ENCODE measurements at regions not wholly inside any gene's neighbourhood (a gene's known extent, or its start where the extent isn't known, plus 50 kb on each side); places are given as distances from the start of the nearest gene placed in this dataset.

GRCh38 chr2:41736105-41736567, 311.7 kb upstream of the PKDCC start:
- DNase-seq, result no peak

GRCh38 chr2:41736586-41736985, 311.2 kb upstream of the PKDCC start:
- no peak for DNase-seq

- no peak for DNase-seq
Measured at GRCh38 chr2:41737888-41738287, 309.9 kb upstream of the PKDCC start.

GRCh38 chr2:41741951-41742595, 305.7 kb upstream of the PKDCC start:
- no peak for DNase-seq

- no peak for DNase-seq
Measured at GRCh38 chr2:41743324-41743723, 304.5 kb upstream of the PKDCC start.

GRCh38 chr2:41750829-41751228, 297.0 kb upstream of the PKDCC start:
- no peak for DNase-seq

- DNase-seq, result no peak
Measured at GRCh38 chr2:41759880-41760279, 287.9 kb upstream of the PKDCC start.

- DNase-seq, result peak; percentile 58
Measured at GRCh38 chr2:41763141-41763540, 284.7 kb upstream of the PKDCC start.

GRCh38 chr2:41764131-41764530, 283.7 kb upstream of the PKDCC start:
- no peak for DNase-seq

GRCh38 chr2:41764919-41765318, 282.9 kb upstream of the PKDCC start:
- DNase-seq, result peak; percentile 17

- no peak for DNase-seq
Measured at GRCh38 chr2:41768310-41768709, 279.5 kb upstream of the PKDCC start.

GRCh38 chr2:41771710-41772109, 276.1 kb upstream of the PKDCC start:
- no peak for DNase-seq

GRCh38 chr2:41772697-41773096, 275.1 kb upstream of the PKDCC start:
- no peak for DNase-seq

GRCh38 chr2:41774011-41774605, 273.7 kb upstream of the PKDCC start:
- no peak for DNase-seq

GRCh38 chr2:41775366-41776025, 272.3 kb upstream of the PKDCC start:
- DNase-seq, result no peak

- no peak for DNase-seq
Measured at GRCh38 chr2:41779888-41780287, 267.9 kb upstream of the PKDCC start.

- DNase-seq, result peak; percentile 54
Measured at GRCh38 chr2:41782306-41783158, 265.3 kb upstream of the PKDCC start.

GRCh38 chr2:41784496-41784895, 263.3 kb upstream of the PKDCC start:
- DNase-seq, result no peak

- DNase-seq, result no peak
Measured at GRCh38 chr2:41785251-41786022, 262.4 kb upstream of the PKDCC start.

- DNase-seq, result no peak
Measured at GRCh38 chr2:41791523-41791922, 256.3 kb upstream of the PKDCC start.

- no peak for DNase-seq
Measured at GRCh38 chr2:41803361-41803760, 244.5 kb upstream of the PKDCC start.

GRCh38 chr2:41806286-41806685, 241.5 kb upstream of the PKDCC start:
- DNase-seq, result no peak

- no peak for DNase-seq
Measured at GRCh38 chr2:41821167-41821566, 226.7 kb upstream of the PKDCC start.
